HG02938 (cell line): ENCODE measurements at regions not wholly inside any gene's neighbourhood (a gene's known extent, or its start where the extent isn't known, plus 50 kb on each side); places are given as distances from the start of the nearest gene placed in this dataset.
"Not testable (repeated sequence)": the region's sequence is repeated elsewhere in the genome, so short reads cannot be mapped to it uniquely, and the experiment has no call there.

ENCODE experiments used
- ATAC-seq: cut with Tn5 transposase; IDR thresholded peaks from one replicate; pipeline ENCODE4 v1.9.1; 2021; ENCODE audit warnings: mild to moderate bottlenecking, moderate library complexity; ENCODE audit not compliant: unreplicated experiment

GRCh38 chr12:74595696-74596095 is 58.1 kb downstream of the ATXN7L3B start:
- ATAC-seq: no peak

GRCh38 chr12:74598819-74599218 is 61.2 kb downstream of the ATXN7L3B start:
- no peak for ATAC-seq

GRCh38 chr12:74599932-74600331 is 62.3 kb downstream of the ATXN7L3B start:
- no peak for ATAC-seq

GRCh38 chr12:74600817-74601216 is 63.2 kb downstream of the ATXN7L3B start:
- not testable (repeated sequence) for ATAC-seq

DNA sequence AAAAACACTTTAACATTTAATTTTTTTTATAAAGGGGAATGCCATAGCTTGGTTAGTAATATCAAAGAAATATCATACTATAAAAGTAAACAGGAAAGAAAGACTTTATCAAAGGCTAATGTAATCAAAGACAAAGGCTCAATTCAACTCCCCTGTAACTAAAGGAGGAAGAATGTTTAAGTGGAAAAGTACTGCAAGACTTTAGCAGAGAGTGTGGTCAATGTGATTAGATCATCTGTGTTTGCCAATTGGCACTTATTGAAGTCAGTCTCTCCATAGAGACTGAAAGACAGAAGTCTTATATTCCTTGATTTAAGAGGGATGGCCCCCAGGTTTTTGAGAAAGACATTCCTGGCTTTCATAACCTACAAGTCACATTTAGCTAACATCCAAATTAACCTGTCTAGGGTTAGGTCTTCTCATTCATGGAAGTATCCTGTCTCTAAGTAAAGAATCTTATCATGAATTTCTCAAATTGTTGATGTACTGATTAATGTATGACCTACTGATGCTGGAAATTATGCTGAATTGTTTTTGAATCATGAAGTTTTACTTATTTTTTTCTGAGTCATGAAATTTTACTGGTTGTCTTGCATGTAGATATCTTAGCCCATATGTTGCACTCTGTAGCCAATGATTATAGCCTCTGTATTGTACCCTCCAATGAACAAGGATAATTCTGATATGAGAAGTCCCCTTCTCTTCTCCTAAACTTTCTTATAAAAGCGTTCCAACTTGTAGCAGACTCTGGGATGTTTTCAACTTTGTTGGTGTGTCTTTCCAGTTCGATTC is 65.4 kb downstream of the ATXN7L3B start:
- ATAC-seq: no peak

DNA sequence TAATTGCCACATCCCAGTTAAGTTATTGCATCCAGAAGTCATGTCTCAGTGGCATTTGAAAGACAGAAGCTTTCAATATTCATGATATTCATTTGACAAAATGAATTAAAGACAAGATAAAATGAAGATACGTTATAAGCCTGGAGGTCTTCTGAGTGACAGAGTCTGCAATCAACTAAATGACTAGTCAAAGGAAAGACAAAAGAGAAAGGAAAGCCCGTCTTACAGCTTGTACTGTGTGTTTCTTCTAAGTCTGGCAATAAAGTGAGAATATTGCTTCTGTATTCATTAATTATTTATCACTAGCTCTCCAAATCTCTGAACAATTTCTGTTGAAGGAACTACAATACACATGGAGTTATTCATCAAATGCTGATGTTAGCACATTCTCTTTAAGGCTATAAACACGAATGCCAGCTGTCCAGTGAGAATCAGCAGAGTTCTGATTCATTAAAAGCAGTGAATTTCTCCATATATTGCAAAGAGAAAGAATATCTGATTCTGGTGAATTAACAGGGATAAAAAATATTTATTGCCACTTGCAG is 70.7 kb downstream of the ATXN7L3B start:
- no peak for ATAC-seq

- no peak for ATAC-seq
These were observed 73.1 kb downstream of the ATXN7L3B start for GRCh38 chr12:74610711-74611110.

- ATAC-seq: no peak
These were observed 76.8 kb downstream of the ATXN7L3B start for GRCh38 chr12:74614426-74614825.

DNA sequence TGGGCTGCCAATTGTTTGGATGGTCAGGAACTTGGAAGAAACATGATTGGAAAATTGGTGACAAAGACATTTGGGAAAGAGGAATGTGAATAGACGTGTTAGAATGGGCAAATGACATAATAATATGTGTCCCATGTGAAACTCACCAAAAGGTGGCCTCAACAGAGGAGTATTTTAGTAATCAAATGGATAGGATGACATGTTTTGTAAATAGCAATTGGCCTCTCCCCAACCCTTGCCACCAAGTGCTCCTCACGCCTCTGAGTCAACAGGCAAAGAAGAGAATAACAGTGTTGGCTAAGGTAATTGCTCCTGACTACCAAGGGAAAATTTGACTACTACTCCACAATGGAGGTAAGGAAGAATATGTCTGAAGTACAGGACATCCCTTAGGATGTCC is 81.4 kb downstream of the ATXN7L3B start:
- ATAC-seq: no peak

DNA sequence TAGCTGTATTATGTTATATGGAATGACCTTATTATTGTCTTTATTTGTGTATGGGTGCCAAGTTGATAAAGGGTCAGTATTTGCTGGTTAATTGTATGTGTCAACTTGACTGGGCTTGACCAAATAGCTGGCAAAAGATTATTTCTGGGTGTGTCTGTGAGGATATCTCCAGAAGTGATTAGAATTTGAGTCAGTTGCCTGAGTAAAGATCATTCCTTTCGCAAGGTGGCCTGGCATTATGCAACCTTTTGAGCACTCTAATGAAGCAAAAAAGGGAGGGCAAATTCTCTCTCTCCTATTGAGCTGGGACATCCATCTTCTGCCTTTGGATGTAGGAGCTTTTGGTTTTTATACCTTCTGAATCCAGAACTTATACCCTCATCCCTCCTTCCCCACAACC is 82.2 kb downstream of the ATXN7L3B start:
- ATAC-seq: no peak

GRCh38 chr12:74620921-74621320 is 83.3 kb downstream of the ATXN7L3B start:
- no peak for ATAC-seq

DNA sequence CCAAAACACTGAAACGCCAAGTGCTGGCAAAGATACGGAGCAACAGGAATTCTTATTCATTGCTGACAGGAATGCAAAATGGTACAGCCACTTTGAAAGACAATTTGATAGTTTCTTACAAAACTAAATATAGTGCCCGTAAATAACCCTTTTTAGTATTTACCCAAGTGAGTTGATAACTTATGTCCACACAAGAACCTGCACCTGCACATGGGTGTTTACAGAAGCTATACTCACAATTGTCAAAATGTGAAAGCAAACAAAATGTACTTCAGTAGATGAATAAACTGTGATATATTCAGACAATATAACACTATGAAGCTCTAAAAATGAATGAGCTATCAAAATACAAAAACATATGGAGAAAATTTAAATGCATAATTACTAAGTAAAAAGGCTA is 86.6 kb downstream of the ATXN7L3B start:
- no peak for ATAC-seq

DNA sequence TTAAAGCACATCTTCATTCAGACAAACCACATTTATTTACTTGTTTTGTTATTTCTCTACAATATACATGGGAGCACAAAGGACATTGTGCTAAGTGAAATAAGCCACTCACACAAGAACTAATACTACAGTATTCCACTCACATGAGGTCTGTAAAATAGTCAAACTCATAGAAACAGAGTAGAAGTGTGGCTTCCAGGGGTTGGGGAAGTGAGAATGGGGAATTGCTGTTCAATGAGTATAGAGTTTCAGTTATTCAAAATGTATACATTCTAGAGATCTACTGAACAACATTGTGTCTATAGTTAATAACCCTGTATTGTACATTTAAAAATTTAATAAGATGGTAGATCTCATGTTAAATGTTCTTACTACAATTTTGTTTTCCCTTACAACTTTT is 88.8 kb downstream of the ATXN7L3B start:
- peak; percentile 74 for ATAC-seq

GRCh38 chr12:74641262-74641661 is 103.6 kb downstream of the ATXN7L3B start:
- ATAC-seq: no peak

DNA sequence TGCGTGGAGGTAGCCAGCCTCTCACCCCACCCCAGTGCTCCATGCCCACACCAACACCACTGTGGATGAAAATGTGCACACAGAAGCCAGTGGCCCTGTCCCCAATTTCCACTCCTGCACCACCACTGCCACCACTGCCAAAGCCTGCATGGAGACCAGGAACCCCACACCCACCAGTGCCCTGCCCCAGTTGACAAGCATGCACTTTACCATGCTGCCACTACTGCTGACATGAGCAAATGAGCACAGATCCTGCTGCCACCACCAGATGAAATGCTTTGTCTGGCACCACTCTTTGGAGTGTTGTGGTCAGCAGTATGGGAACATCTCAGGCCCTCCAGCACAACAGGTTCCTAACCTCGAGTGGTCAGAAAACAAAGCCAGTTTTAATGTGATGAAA is 104.1 kb downstream of the ATXN7L3B start:
- no peak for ATAC-seq

DNA sequence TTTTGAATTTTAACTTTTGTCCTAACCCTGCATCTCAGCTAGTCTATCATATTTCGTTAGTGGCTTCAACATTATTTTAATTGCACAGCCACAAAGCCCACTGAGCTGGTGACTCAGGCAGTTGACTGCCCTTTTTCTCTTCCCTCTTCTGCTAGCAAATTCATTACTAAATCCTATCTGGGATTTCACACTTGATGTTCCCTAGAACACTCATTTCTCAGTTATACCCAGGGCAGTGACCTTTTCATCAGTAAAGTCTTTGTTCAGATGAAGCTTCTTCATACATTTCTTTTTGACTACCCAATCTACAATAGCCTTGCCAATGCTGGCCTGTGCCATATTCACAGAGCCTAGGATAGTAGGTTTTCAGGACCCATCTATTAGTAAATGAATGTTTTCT is 107.0 kb downstream of the ATXN7L3B start:
- ATAC-seq: no peak

- no peak for ATAC-seq
These were observed 109.2 kb downstream of the ATXN7L3B start for GRCh38 chr12:74646831-74647230.

- no peak for ATAC-seq
These were observed 109.6 kb downstream of the ATXN7L3B start for GRCh38 chr12:74647256-74647655.

DNA sequence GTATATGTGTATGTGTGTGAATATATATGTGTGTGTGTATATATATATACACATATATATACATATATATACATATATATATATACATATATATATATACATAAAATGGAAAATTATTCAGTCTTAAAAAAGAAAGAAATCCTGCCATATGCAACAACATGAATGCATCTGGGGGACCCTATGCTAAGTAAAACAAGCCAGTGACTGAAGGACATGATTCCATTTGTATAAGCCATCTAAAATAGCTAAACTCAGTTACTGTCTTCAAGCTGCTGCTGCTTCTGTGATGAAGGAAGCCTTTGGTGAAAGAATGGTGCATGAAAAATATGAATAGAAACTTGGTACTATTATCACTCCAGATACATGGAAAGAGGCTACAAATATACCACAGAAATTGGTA is 118.6 kb downstream of the ATXN7L3B start:
- no peak for ATAC-seq

DNA sequence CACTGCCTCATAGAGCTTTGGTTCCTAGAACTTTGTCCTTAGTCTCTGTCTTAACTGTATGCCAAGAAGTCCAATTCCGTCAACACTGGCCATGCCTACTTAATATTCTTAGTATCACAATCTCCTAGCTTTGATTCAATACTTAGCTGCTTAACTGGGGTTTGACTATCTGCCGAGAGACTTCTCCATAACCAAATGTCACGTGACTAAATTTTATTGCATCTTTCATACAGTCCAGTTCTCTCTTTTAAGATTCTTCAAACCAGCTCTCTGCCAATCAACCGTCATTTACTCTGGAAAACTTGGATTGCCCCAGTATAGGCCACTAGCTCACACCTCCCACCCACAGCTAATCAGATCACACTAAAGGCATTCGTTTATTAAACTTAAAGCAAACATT is 122.8 kb downstream of the ATXN7L3B start:
- no peak for ATAC-seq

- ATAC-seq: no peak
These were observed 126.3 kb downstream of the ATXN7L3B start for GRCh38 chr12:74663958-74664357.

GRCh38 chr12:74665690-74666089 is 128.1 kb downstream of the ATXN7L3B start:
- no peak for ATAC-seq

DNA sequence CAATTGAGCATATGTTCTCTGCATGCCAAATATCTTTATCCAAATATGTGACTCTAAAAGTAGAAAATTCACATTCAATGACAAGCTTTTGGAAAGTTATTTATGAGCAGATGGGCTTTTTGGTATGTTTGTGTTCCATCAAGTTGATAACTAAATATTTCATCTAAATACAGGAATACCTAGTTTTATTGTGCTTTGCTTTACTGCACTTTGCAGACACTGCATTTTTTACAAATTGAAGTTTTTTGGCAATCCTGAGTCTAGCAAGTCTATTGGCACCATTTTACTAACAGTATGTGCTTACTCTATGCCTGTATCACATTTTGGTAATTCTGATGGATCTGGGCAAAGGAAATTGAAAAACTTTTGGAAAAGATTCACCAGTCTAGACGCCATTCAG is 133.8 kb downstream of the ATXN7L3B start:
- no peak for ATAC-seq
